HuH-7 (cell line): ENCODE measurements at regions not wholly inside any gene's neighbourhood (a gene's known extent, or its start where the extent isn't known, plus 50 kb on each side); places are given as distances from the start of the nearest gene placed in this dataset.
"Not testable (repeated sequence)": the region's sequence is repeated elsewhere in the genome, so short reads cannot be mapped to it uniquely, and the experiment has no call there.

Experiments
- DNase-seq: peaks from one replicate; pipeline ENCODE4 v3.0.0; 2011; ENCODE audit warnings: low spot score

DNA sequence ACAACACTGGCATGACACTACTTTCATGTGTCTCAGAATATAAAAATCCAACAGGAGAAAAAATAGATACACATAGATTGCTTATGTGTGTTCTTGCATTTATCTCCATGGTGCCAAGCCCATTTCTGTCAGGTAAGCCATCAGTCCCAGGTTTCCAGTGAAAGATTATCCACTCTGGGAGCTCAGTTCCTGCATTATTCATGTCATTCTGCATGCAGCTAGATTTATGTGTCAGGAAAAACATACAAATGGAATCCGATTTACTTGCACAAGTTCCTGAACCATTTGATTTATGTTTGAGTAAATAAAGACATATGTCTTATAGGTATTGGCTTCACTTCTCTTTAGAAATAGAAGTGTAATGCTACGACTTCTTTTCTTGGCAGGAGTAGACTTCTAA lies 569.7 kb downstream of the KCNJ2 start:
- DNase-seq: no peak

DNA sequence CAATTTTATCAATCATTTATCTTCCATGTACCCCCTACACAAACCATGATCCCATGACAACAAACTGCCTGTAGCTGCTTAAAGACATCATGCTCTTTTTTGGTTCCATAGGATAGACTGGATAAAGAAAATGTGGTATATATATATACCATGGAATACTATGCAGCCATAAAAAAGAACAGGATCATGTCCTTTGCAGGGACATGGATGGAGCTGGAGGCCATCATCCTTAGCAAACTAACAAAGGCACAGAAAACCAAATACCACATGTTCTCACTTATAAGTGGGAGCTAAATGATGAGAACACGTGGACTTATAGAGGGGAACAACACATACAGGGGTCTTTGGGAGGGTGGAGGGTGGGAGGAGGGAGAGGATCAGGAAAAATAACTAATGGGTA lies 577.2 kb downstream of the KCNJ2 start:
- DNase-seq: not testable (repeated sequence)

GRCh38 chr17:70750983-70751382 lies 581.7 kb downstream of the KCNJ2 start:
- no peak for DNase-seq

DNA sequence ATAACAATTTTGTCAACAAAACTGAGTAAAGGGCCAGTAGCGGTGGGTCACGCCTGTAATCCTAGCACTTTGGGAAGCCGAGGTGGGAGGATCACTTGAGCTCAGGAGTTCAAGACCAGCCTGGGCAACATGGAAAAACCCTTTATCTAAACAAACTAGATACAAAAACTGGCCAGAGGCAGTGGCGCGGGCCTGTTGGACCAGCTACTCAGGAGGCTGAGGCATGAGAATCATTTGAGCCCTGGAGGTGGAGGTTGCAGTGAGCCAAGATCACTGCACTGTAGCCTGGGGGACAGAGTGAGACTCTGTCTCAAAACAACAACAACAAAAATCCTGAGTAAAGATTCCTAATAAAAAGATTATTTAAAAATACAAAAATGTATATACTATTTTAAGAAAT lies 583.1 kb downstream of the KCNJ2 start:
- DNase-seq: not testable (repeated sequence)

DNA sequence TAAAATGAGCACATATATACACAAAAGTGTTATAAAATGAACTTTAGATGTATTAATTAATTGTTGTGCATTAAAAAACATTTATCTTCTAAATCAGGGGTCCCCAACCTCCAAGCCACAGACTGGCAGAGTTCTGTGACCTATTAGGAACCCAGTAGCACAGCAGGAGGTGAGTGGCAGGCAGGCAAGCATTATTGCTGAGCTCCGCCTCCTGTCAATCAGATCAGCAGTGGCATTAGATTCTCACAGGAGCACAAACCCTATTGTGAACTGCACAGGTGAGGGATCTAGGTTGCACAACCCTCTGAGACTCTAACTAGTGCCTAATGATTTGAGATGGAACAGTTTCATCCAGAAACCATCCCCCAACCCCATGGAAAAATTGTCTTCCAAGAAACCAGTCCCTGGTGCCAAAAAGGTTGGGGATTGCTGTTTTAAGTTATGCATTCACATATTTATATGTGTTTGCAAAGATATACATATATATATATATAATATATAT lies 583.7 kb downstream of the KCNJ2 start:
- DNase-seq: no peak

DNA sequence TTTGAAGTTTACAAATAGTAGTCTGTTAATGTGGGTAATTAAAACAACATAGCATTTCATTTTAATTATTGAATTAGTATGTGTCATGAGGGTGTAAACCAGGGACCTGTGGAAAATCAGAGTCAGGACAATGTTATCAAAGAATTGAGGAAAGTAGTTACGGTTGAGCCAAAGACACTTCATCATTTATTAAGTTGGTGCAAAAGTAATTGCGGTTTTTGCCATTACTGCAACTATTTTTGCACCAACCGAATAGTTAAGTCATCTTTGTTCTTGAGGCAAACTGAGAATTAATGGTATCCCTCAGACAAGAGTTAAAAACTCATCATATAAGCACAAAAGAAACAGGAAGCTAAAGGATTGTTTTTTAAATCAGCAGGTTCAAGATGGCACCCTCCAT lies 593.7 kb downstream of the KCNJ2 start:
- DNase-seq: no peak

GRCh38 chr17:70767102-70767701 lies 597.9 kb downstream of the KCNJ2 start:
- DNase-seq: peak; percentile 32

DNA sequence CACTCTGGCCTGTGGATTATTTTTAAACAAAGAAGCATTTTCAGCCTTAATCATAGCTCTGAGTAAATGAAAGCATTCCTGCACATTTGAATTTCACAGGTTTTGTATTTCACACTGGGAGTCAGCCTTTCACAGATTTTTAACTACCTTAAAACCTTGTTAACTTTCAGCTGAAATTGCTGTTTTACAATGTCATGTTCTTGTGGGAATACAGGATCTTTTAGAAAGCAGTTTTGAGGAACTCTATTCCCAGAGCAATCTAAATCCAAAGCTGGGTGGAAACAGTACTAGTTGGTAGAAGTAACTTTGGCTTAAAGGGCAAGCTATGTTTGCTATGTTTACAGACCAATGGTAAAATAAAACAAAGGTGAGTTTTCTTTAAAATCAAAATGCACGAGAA lies 600.6 kb downstream of the KCNJ2 start:
- no peak for DNase-seq

GRCh38 chr17:70771804-70772386 lies 602.6 kb downstream of the KCNJ2 start:
- DNase-seq: no peak

- no peak for DNase-seq
Measured at GRCh38 chr17:70772761-70773160, 603.4 kb downstream of the KCNJ2 start.

DNA sequence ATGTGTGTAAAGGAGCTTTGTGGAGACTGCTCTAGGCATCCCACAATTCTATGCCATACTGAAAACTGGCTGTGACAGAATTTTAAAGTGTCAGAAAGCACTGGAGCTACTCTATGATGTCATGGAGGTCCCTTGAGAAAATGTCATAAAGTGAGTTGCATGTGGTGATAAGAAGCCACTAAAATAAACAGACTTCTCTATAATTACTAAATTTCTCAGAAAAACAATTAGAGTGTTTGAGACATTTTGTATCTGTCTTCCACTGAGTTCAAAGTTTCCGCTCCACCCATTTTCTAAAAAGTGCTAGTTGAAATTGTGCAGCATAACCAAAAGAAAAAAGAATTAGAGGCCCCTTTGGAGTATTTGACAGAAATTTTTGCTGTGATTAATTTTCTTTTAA lies 603.9 kb downstream of the KCNJ2 start:
- DNase-seq: no peak

DNA sequence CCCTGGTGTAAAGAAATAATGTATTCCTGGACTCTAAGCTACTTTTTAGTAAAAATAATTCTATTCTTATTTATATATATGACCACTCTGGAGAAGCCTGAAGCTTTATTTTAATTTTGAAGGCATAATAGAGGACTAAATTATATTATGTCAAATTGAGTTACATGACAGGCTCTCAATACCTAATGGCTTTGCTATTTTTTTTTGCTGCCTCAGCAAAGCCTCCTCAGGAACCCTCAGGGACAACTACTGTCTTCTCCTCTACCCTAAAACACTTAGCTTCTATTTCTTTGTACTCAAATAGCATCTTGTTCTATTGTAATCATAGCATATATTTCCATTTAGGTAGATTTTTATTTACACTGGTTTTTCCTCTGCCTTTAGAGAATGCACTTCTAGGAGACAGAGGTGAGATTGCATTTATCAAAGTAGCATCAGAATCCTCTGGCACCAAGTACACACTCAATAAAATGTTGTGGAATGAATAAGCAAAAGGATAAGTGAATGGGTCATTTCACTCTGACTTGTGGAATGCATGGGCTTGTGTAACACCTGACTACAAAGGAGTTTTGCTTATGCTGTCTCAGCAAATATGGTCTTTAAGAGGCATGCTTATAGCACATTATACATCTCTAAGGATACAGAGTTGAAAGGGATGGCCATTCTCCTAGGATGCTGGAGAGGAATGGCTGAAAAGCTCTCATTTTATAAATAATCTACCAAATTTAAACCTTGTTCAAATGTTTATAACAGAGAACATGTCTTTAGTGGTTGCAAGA lies 605.2 kb downstream of the KCNJ2 start:
- no peak for DNase-seq

- DNase-seq: no peak
Measured at GRCh38 chr17:70775679-70776078, 606.3 kb downstream of the KCNJ2 start.

- no peak for DNase-seq
Measured at GRCh38 chr17:70776441-70776840, 607.1 kb downstream of the KCNJ2 start.

- DNase-seq: no peak
Measured at GRCh38 chr17:70780031-70780430, 610.7 kb downstream of the KCNJ2 start.

DNA sequence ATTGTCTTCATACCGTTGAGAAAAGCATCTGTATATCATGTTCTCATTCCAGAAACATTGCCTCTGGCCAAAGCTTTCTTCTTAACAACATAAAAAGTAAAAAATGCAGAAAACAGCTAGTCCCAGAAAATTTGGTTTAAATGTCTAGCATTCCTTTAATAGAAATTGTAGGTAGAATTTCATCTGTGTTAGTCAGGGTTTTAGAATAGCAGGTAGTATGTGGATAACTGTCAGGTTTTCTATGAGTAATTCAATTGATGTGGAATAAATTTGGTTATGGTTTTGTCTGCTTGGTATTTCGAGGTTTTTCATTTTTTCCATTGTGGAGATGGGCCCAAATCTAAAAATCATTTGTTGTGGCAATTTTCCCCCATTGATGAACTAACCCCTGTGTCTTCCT lies 616.7 kb downstream of the KCNJ2 start:
- DNase-seq: no peak

GRCh38 chr17:70787721-70788300 lies 618.5 kb downstream of the KCNJ2 start:
- DNase-seq: no peak

- no peak for DNase-seq
Measured at GRCh38 chr17:70791748-70792443, 622.6 kb downstream of the KCNJ2 start.

DNA sequence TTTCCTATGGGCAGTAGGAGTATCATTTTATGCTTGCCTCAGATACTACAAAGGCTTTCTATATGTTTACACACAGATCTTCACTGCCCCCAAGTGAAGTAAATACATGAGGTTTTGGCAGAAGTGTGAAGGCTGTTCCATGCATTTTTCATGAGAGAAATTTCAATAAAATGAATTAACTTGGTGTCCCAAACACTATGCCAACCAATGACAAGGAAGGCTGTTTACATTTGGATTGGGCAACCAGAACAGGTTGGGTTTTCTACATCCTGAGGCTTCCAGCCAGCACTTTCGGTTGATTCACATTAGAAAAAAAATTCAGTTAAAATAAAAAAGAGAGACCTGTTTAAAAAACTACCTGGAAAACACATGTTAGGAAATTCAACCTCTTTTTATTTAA lies 625.4 kb downstream of the KCNJ2 start:
- DNase-seq: no peak

GRCh38 chr17:70795620-70796019 lies 626.3 kb downstream of the KCNJ2 start:
- DNase-seq: no peak

DNA sequence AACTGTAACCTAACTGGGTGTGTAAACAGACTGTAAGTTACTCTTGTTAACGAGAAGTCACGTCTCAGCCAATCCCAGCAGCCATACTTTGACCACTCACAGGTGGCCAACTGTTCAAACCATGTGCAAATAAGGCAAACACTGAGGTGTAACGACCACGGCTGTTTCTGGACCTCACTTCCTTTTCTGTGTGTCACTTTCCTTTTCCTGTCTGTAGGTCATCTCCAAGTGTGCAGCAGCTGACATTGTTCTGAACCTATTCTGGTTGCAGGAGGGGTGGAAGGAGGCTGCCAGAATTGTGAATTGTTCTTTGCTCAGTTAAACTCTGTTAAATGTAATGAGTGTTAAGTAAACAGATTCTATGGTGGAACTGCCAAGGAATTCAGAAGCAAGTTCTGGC lies 627.4 kb downstream of the KCNJ2 start:
- DNase-seq: no peak

GRCh38 chr17:70797166-70797565 lies 627.8 kb downstream of the KCNJ2 start:
- no peak for DNase-seq
